ENCODE measurements at regions not wholly inside any gene's neighbourhood (a gene's known extent, or its start where the extent isn't known, plus 50 kb on each side); places are given as distances from the start of the nearest gene placed in this dataset.

- DNase-seq, result no peak
These were observed 238.8 kb upstream of the TANK start for GRCh38 chr2:160921386-160921964.

GRCh38 chr2:160924936-160925353, 235.3 kb upstream of the TANK start:
- DNase-seq, result no peak

DNA sequence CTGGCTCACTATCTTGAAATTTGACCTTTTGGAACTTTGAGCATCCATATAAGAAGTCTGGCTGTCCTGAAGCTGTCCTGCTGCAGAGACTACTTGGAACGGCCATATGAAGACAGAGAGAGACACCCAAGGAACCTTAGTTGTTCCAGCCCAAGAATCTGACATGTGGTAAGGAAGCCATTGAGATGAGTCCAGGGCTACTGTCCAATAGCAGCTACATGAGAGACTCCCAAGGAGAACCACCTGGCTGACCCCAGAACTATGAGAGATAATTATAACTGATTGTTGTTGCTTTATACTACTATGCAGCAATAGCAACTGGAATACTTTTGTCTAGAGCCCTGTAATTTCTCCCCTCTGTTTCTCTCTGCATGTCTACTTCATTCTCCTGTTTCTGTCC, 234.3 kb upstream of the TANK start:
- DNase-seq, result no peak

DNA sequence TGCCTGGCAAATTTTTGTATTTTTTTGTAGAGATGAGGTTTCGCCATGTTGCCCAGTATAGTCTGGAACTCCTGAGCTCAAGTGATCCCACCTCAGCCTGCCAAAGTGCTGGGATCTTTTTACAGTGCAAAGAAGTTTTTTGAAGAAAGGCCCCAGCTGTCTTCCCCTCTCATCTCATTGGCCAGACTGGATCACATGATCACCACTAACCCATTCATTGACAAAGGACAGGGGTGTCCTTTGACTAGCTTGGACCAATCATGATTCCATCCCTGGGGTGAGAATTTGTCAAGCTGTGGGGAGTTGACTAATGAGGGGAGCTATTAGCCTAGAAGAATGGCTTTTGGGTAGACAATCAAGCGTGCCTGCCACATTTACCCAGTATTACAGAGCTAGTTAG, 232.9 kb upstream of the TANK start:
- no peak for DNase-seq

- no peak for DNase-seq
These were observed 231.3 kb upstream of the TANK start for GRCh38 chr2:160928854-160929301.

DNA sequence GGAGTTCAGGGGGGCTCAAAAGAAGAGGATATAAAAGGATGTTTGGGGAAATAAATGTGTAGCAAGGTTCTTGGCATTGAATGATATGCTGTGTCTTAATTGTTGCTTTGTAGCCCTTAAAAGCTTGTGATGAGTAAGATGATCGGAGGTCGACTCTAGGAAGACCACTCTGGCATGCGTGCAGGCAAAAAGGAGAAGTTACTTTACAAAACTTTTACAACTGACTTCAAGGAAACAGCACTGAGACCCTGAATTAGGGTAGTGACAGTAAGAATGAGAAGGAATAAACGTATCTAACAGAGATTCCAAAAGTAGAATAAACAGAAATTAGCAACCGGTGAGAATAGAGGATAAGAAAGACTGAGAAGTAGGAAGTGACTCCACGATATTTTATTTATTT, 228.7 kb upstream of the TANK start:
- no peak for DNase-seq

GRCh38 chr2:160932960-160933359, 227.3 kb upstream of the TANK start:
- DNase-seq, result no peak

GRCh38 chr2:160934263-160934662, 226.0 kb upstream of the TANK start:
- no peak for DNase-seq

- no peak for DNase-seq
These were observed 225.2 kb upstream of the TANK start for GRCh38 chr2:160934991-160935390.

GRCh38 chr2:160936044-160936806, 224.0 kb upstream of the TANK start:
- no peak for DNase-seq

- DNase-seq, result no peak
These were observed 220.0 kb upstream of the TANK start for GRCh38 chr2:160940271-160940670.

DNA sequence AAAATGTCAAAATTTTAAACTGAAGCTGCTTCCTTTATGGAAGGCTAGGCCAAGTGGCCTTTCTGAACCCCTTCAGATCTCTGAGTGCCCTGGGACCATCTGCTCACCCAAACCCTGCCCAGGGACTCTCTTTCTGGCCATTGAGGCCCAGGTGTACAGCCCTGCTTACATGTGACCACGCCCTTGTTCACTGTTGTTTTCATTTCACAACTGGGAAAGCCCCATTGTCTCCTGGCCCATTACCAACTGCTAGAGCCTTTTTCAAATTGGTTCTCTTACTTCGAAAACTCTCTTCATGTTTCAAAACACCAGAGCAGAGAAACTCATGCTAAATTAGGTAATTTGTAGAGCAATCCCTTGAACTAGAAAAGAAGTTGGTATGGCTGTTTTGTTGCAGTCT, 219.5 kb upstream of the TANK start:
- DNase-seq, result no peak

GRCh38 chr2:160941290-160941846, 218.9 kb upstream of the TANK start:
- DNase-seq, result no peak

- no peak for DNase-seq
These were observed 217.6 kb upstream of the TANK start for GRCh38 chr2:160942476-160943142.

DNA sequence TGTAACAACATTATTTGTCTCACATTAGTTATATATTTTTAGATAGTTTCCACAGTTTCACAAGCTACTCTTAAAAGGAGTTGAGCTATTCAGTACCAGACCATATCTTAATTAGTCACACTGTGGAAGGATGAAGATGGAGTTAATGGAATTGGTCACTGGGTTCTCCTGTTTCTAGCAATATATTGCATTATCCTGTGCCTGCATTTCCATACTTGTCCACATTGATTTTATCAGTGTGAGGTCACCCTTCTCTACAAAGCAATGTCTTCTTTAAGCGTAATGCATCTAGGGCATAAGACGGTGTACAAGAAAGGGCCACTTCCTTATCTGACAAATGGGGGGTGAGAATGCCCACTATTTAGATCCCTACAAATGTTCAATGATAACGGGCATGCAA, 216.8 kb upstream of the TANK start:
- no peak for DNase-seq

DNA sequence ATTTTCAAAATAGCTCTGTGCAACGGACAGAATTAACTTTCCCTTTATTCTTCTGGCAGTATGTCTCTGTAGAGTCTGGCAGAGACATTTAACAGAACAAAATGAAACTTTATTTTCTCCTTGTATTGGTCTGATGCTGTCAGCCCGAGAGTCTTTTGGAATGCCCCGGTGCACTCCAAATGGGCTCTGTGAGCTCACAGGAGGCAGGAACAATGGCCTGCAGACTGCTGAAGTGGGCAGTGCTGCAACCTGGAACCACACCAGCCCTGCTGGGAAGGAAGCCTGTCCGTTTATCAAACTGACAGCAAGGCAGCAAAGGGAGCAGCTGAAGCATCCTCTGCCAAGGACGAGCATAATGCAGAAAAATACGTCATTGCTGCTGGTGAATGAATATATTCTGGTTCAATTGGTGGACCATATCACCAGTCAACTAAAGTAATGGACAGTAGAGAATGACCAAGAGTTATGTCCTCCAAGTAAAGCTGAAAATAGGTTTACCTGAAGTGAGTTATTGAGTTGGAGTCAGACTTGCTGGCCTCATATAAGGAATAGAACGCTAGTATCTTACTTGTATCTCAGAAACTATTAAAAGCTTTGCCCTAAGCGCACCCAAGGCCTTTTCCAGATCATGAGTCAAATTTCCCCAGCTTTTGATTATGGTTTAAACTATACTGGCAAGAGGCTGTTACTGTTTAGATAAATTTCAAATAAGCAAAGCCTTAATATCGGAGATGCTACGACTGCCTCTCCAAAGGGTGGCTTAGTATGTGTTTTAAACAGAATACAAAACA, 207.6 kb upstream of the TANK start:
- no peak for DNase-seq

DNA sequence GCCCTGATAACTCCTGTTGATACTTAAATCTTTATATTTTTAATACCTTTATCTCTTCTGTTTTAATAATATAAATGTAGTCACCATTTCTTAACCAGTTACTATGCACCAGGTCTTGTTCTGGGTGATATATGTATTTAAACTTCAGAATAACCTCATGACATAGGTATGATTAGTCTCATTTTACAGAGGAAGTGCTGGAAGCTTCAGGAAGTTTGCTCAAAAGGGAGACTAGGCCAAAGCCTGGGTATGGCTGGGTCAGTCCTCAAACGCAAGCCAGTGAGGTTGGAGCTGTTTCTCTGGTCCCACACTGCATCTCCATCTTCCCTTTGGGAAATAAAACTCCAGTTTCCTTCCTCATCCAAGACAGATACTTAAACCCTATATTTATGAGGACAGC, 204.7 kb upstream of the TANK start:
- no peak for DNase-seq

- no peak for DNase-seq
These were observed 203.9 kb upstream of the TANK start for GRCh38 chr2:160956243-160956802.

- DNase-seq, result no peak
These were observed 196.3 kb upstream of the TANK start for GRCh38 chr2:160963957-160964356.

- DNase-seq, result no peak
These were observed 192.7 kb upstream of the TANK start for GRCh38 chr2:160967523-160967922.

DNA sequence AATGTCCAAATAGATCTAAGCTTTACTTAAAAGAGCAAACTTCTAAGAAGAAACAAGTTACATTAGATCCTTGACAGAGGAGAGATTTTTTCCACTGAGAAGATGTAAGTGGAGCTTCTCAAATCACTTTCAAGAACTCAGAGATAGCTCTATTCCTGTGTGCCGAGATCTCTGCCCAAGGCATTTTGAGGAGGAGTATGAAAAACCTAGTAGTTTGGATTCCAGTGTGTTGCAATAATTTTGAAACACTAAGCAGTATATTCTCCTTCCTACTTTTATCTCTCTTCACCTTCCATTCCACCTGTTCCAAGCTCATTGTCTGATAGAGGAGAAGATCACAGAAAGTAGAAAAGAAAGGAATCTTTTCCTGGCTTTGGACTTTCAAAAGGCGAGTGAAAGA, 192.0 kb upstream of the TANK start:
- no peak for DNase-seq

GRCh38 chr2:160970052-160970965, 189.9 kb upstream of the TANK start:
- DNase-seq, result no peak
